OCI-LY1 (cell line): ENCODE measurements at regions not wholly inside any gene's neighbourhood (a gene's known extent, or its start where the extent isn't known, plus 50 kb on each side); places are given as distances from the start of the nearest gene placed in this dataset.

Experiments used
- CTCF ChIP-seq: fragments of 200-600 bp; sonication (generic), shearing (Covaris generic); IDR thresholded peaks from 2 replicates; pipeline ENCODE4 v1.5.1; 2017; ENCODE audit warnings: mild to moderate bottlenecking, antibody characterized with exemption, low read length, moderate library complexity, mixed read lengths
- EZH2 ChIP-seq: fragments of 200-600 bp; sonication (generic), shearing (Covaris generic); IDR thresholded peaks from 2 replicates; pipeline ENCODE4 v1.8.0; 2017; ENCODE audit warnings: borderline replicate concordance, mixed run types, mild to moderate bottlenecking, antibody characterized with exemption, low read length, moderate library complexity, mixed read lengths

GRCh38 chr13:83344518-83344917 is 537.8 kb downstream of the SLITRK1 start:
- no peak for TF ChIP-seq CTCF
- TF ChIP-seq EZH2: no peak
